Cardiac fibroblast (primary cell): ENCODE measurements at regions not wholly inside any gene's neighbourhood (a gene's known extent, or its start where the extent isn't known, plus 50 kb on each side); places are given as distances from the start of the nearest gene placed in this dataset.

ENCODE experiments used
- DNase-seq, 2 donors: peaks; one replicate each; pipeline versions ENCODE4 v3.0.0 to v3.0.0-alpha.2; 2010; ENCODE audit warnings: low read depth in 2 of 2
- H3K4me3 ChIP-seq, 2 donors: replicated peaks in 1 of 2; 1 replicate in 1 of 2; 2 replicates in 1 of 2; pipeline ENCODE4 v1.5.1; 2011; ENCODE audit warnings: low read depth in 2 of 2, low read length in 2 of 2, mild to moderate bottlenecking in 2 of 2, moderate library complexity in 1 of 2
- TF ChIP-seq, protein P1 (sequence below): IDR thresholded peaks from one replicate; pipeline ENCODE4 v1.5.1; 2011; ENCODE audit warnings: low read depth, mild to moderate bottlenecking, low read length, inconsistent platforms

DNA sequence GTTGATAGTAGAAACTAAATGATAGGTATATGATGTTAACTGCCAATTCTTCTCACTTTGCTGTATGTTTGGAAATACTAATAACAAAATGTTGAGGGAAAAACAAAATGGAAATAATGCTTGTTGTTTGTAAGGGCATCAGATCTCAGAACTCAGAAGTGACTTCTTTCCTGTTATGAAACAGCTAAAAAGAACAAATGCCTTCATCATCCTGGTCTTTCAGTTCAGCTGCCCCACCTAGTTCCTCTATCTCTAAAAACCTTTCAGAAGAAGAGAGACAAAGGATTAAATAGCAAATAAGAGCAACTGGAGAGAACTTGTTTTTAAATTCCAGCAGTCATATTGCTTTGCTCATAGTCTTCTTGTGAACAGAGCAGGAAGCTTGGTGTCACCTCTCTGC is 345.3 kb upstream of the NCAM1 start:
- TF ChIP-seq, protein P1, sequence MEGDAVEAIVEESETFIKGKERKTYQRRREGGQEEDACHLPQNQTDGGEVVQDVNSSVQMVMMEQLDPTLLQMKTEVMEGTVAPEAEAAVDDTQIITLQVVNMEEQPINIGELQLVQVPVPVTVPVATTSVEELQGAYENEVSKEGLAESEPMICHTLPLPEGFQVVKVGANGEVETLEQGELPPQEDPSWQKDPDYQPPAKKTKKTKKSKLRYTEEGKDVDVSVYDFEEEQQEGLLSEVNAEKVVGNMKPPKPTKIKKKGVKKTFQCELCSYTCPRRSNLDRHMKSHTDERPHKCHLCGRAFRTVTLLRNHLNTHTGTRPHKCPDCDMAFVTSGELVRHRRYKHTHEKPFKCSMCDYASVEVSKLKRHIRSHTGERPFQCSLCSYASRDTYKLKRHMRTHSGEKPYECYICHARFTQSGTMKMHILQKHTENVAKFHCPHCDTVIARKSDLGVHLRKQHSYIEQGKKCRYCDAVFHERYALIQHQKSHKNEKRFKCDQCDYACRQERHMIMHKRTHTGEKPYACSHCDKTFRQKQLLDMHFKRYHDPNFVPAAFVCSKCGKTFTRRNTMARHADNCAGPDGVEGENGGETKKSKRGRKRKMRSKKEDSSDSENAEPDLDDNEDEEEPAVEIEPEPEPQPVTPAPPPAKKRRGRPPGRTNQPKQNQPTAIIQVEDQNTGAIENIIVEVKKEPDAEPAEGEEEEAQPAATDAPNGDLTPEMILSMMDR, result no peak
- no peak overlapping the region for H3K4me3 ChIP-seq
- peak in 1 of 2 donors; percentile 3 for DNase-seq

DNA sequence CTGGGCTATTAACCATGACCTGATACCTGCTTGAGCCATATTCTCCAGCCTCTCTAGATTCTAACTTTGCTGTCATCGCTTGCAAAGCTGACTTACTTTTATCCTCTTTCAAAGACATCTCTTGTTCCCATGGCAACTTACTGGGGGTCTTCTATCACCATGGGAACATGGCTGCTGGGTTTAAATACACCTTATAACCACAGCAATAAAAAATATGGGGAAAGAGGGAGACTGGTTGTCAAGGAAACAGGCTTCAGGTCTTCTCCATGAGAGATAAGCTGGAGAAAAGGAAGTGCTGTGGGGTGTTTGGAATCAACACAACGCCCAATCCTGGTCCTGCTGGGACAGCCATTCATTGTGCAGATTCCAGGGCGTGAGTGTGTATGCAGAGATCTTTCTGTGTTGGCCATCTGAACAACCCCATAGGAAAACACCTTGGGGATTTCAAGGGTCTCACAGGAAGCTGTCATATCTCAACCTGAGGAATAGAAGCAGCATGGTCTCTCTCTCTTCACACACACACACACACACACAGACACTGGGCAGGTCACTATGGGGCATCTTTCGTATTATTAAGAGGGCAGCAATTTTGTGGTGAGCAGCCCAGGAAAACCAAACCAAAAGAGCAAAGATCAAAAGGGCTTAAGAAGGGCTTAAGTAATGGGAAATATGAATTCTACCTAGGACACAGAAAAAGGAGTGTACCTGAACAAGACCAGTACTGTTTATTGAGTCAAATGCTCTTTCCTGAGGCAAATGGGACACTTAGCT is 344.7 kb upstream of the NCAM1 start:
- no peak for DNase-seq
- TF ChIP-seq, protein P1, result no peak
- H3K4me3 ChIP-seq, result no peak overlapping the region

DNA sequence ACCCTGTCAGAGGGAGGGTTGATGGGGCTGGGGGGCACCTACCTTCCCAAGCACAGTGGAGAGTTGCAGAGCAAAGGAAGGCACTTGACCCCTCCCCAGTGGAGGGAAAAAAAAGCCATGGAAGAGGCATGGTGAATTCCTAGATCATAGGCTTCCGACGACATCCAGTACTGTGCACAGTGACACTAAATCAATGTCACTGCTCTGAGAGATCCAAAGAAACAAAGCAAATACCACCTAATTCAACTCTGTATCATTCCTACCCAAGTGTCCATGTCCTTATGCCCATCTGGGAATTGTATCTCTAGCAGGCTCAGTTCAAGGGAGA is 344.2 kb upstream of the NCAM1 start:
- no peak for DNase-seq
- H3K4me3 ChIP-seq, result no peak overlapping the region

GRCh38 chr11:112617977-112618826 is 343.0 kb upstream of the NCAM1 start:
- DNase-seq, result no peak
- no peak overlapping the region for H3K4me3 ChIP-seq
- TF ChIP-seq, protein P1, result no peak

More for the DNA sequence above, 344.2 kb upstream of the NCAM1 start:
- TF ChIP-seq, protein P1, result no peak

GRCh38 chr11:112619106-112619505 is 342.1 kb upstream of the NCAM1 start:
- TF ChIP-seq, protein P1, result no peak
- DNase-seq, result no peak
- no peak overlapping the region for H3K4me3 ChIP-seq

GRCh38 chr11:112620621-112621394 is 340.4 kb upstream of the NCAM1 start:
- no peak overlapping the region for H3K4me3 ChIP-seq
- DNase-seq, result peak in 1 of 2 donors; percentile 28
- TF ChIP-seq, protein P1, result no peak
